HCT116 (cell line): ENCODE measurements at regions not wholly inside any gene's neighbourhood (a gene's known extent, or its start where the extent isn't known, plus 50 kb on each side); places are given as distances from the start of the nearest gene placed in this dataset.

Experiments
- ATAC-seq: fragments of 200-7000 bp; cut with Tn5 transposase; 2 replicates; pipeline ENCODE4 v1.9.1; 2020; ENCODE audit warnings: mild to moderate bottlenecking, moderate library complexity
- BruUV-seq: library from RNA; stranded (reverse); fragments of 400-500 nt; replicated peaks from 2 replicates; lab custom pipeline; 2021; lab: Mats Ljungman, UMichigan
- CTCF ChIA-PET: fragments of 300-600 bp; sonication (Branson Sonifier 250); formaldehyde crosslinking; loops from one replicate; lab custom pipeline; 2021; ENCODE audit warnings: antibody characterized with exemption; lab: Charles Lee
- POLR2A ChIA-PET: fragments of 300-600, 350-600 bp; sonication (Branson Sonifier 250); formaldehyde crosslinking; loops from one replicate; lab custom pipeline; 2021; ENCODE audit warnings: antibody characterized with exemption; lab: Charles Lee
- RAD21 ChIA-PET, 2 experiments: fragments of 300-600 bp; sonication (Branson Sonifier 250); formaldehyde crosslinking; loops; one replicate each; lab custom pipeline; 2023; ENCODE audit warnings: low total read pairs in 2 of 2; ENCODE audit not compliant: uncharacterized antibody in 2 of 2, unreplicated experiment in 2 of 2, low non-redundant PET in 1 of 2; lab: Charles Lee
- DNase-seq: peaks from one replicate; pipeline ENCODE4 v3.0.0-alpha.2; 2010; ENCODE audit warnings: low read depth, low spot score
- H2AFZ ChIP-seq: fragments of 200-600 bp; shearing (Covaris generic), sonication (generic); 2 replicates; pipeline ENCODE4 v1.6.1; 2017; ENCODE audit warnings: low read depth, mixed run types, mixed read lengths, antibody characterized with exemption, low read length; ENCODE audit not compliant: poor library complexity, severe bottlenecking
- H3K27ac ChIP-seq: 2 replicates; pipeline ENCODE4 v1.5.1; 2012; ENCODE audit warnings: low read depth, low read length
- H3K27me3 ChIP-seq: fragments of 200-600 bp; sonication (generic); 2 replicates; pipeline ENCODE4 v1.6.1; 2016; ENCODE audit warnings: mixed run types, low read length, mixed read lengths; ENCODE audit not compliant: insufficient read depth
- H3K36me3 ChIP-seq, 2 experiments: fragments of 200-500 bp in 1 of 2; fragments of 200-600 bp in 1 of 2; sonication (Bioruptor generic) in 1 of 2; sonication (generic) in 1 of 2; 2 replicates each; pipeline versions ENCODE4 v1.5.1 to v1.6.1; 2014 to 2016; ENCODE audit warnings: low read length in 2 of 2, inconsistent platforms in 1 of 2, mixed read lengths in 1 of 2, mixed run types in 1 of 2; ENCODE audit not compliant: insufficient read depth in 2 of 2, control insufficient read depth in 1 of 2
- H3K4me1 ChIP-seq, 2 experiments: fragments of 200-600 bp in 1 of 2; sonication (generic) in 1 of 2; 2 replicates each; pipeline versions ENCODE4 v1.5.1 to v1.6.1; 2012 to 2017; ENCODE audit warnings: low read length in 2 of 2, inconsistent platforms in 1 of 2, mild to moderate bottlenecking in 1 of 2, mixed read lengths in 1 of 2, mixed run types in 1 of 2, moderate library complexity in 1 of 2; ENCODE audit not compliant: insufficient read depth in 2 of 2, control insufficient read depth in 1 of 2
- H3K4me2 ChIP-seq: fragments of 200-600 bp; sonication (generic); 2 replicates; pipeline ENCODE4 v1.6.1; 2017; ENCODE audit warnings: mixed run types, low read length, mixed read lengths
- H3K4me3 ChIP-seq, 2 experiments: fragments of 200-600 bp in 1 of 2; sonication (generic) in 1 of 2; replicated peaks in 1 of 2; 2 replicates each; pipeline ENCODE4 v1.5.1; 2011 to 2016; ENCODE audit warnings: low read length in 2 of 2, control low read depth in 1 of 2, low read depth in 1 of 2, mild to moderate bottlenecking in 1 of 2, mixed read lengths in 1 of 2, mixed run types in 1 of 2
- H3K79me2 ChIP-seq: fragments of 200-600 bp; sonication (generic); 2 replicates; pipeline ENCODE4 v1.6.1; 2017; ENCODE audit warnings: mild to moderate bottlenecking, mixed run types, low read length, moderate library complexity, mixed read lengths; ENCODE audit not compliant: insufficient read depth
- H3K9ac ChIP-seq: fragments of 200-600 bp; sonication (generic); 2 replicates; pipeline ENCODE4 v1.6.1; 2016; ENCODE audit warnings: low read length, mixed read lengths
- H3K9me2 ChIP-seq: fragments of 200-600 bp; sonication (generic), shearing (Covaris generic); 2 replicates; pipeline ENCODE4 v1.6.1; 2017; ENCODE audit warnings: mixed run types, mild to moderate bottlenecking, moderate library complexity; ENCODE audit not compliant: insufficient read depth
- H3K9me3 ChIP-seq, 2 experiments: fragments of 200-500 bp in 1 of 2; fragments of 200-600 bp in 1 of 2; sonication (Bioruptor generic) in 1 of 2; sonication (generic) in 1 of 2; 2 replicates each; pipeline ENCODE4 v1.6.1; 2014 to 2017; ENCODE audit warnings: low read length in 2 of 2, mixed read lengths in 2 of 2, inconsistent platforms in 1 of 2, low read depth in 1 of 2, mild to moderate bottlenecking in 1 of 2, mixed run types in 1 of 2, moderate library complexity in 1 of 2; ENCODE audit not compliant: control insufficient read depth in 1 of 2, insufficient read depth in 1 of 2
- H4K20me1 ChIP-seq: fragments of 200-600 bp; sonication (generic), shearing (Covaris generic); 2 replicates; pipeline ENCODE4 v1.6.1; 2017; ENCODE audit warnings: mixed run types, mild to moderate bottlenecking, moderate library complexity; ENCODE audit not compliant: insufficient read depth
- CBX3 ChIP-seq: IDR thresholded peaks from 2 replicates; pipeline ENCODE4 v1.6.1; 2012; ENCODE audit warnings: low read depth
- POLR2A ChIP-seq: IDR thresholded peaks from 2 replicates; pipeline ENCODE4 v1.7.0; 2011; ENCODE audit warnings: borderline replicate concordance; ENCODE audit not compliant: insufficient read depth, insufficient read length; ENCODE audit errors: extremely low read depth
- SRF ChIP-seq: IDR thresholded peaks from 2 replicates; pipeline ENCODE4 v1.6.1; 2012; ENCODE audit warnings: low read depth
- TCF7L2 ChIP-seq: IDR thresholded peaks from 2 replicates; pipeline ENCODE4 v1.7.0; 2011; ENCODE audit warnings: borderline replicate concordance, inconsistent platforms; ENCODE audit not compliant: insufficient read depth, insufficient read length; ENCODE audit errors: extremely low read depth
- YY1 ChIP-seq: IDR thresholded peaks from 2 replicates; pipeline ENCODE4 v1.6.1; 2011; ENCODE audit warnings: low read length, low read depth, moderate library complexity, mild to moderate bottlenecking; ENCODE audit not compliant: insufficient replicate concordance; ENCODE audit errors: extremely low read depth
- ZNF274 ChIP-seq: fragments of 200-500 bp; sonication (Bioruptor generic); IDR thresholded peaks from 2 replicates; pipeline ENCODE4 v1.6.1; 2014; ENCODE audit warnings: mild to moderate bottlenecking, low read depth, low read length, inconsistent platforms
- intact Hi-C: fragments of 100-400 bp; cut with micrococcal nuclease; formaldehyde crosslinking; loops from 2 replicates; pipeline ENCODE4 v1.10.0; 2022

GRCh38 chr15:96827981-96828380 is 497.5 kb downstream of the NR2F2 start:
- no peaks in the 10 kb centered on the region for H3K36me3 ChIP-seq
- ChIA-PET POLR2A (no interaction called here), RAD21 (no interaction called here), CTCF (no interaction called here)
- no peaks in the 10 kb centered on the region for H3K27me3 ChIP-seq
- no peaks in the 10 kb centered on the region for H3K9me3 ChIP-seq
- BruUV-seq = no TSS peak
- no peaks in the 10 kb centered on the region for H3K9me2 ChIP-seq
- no peak overlapping the region for H3K4me3 ChIP-seq
- no peak for DNase-seq
- no peak overlapping the region for H3K27ac ChIP-seq
- TF ChIP-seq ZNF274 (no peak), SRF (no peak), TCF7L2 (no peak), POLR2A (no peak)
- no peaks in the 10 kb centered on the region for H3K79me2 ChIP-seq
- no peaks in the 10 kb centered on the region for H4K20me1 ChIP-seq
- H3K4me2 ChIP-seq = no peak overlapping the region
- no peaks in the 10 kb centered on the region for H3K4me1 ChIP-seq
- no peak overlapping the region for H3K9ac ChIP-seq
- no peak for ATAC-seq
- H2AFZ ChIP-seq = no peak overlapping the region
- intact Hi-C loops = no loop called here

GRCh38 chr15:96837241-96837970 is 506.9 kb downstream of the NR2F2 start:
- Histone ChIP-seq H3K9me2 (no peaks in the 10 kb centered on the region), H3K36me3 (no peaks in the 10 kb centered on the region), H3K9ac (no peak overlapping the region), H3K4me2 (no peak overlapping the region), H3K9me3 (peaks cover 0 to 3% of the 10 kb centered on the region in 2 experiments; a peak in 1 of 4 replicates), H3K79me2 (no peaks in the 10 kb centered on the region), H3K4me1 (no peaks in the 10 kb centered on the region), H3K4me3 (no peak overlapping the region), H3K27ac (no peak overlapping the region), H2AFZ (no peak overlapping the region), H4K20me1 (no peaks in the 10 kb centered on the region), H3K27me3 (no peaks in the 10 kb centered on the region)
- no peak for TF ChIP-seq YY1
- no peak for TF ChIP-seq CBX3
- TF ChIP-seq TCF7L2 = no peak
- CTCF ChIA-PET = no interaction called here
- RAD21 ChIA-PET = no interaction called here
- intact Hi-C loops = no loop called here
- ATAC-seq (no peak), DNase-seq (no peak)
- BruUV-seq = no TSS peak
- POLR2A ChIA-PET = no interaction called here
